Calu3 (cell line): ENCODE measurements at regions not wholly inside any gene's neighbourhood (a gene's known extent, or its start where the extent isn't known, plus 50 kb on each side); places are given as distances from the start of the nearest gene placed in this dataset.

ENCODE experiments used
- BruUV-seq: library from RNA; stranded (reverse); fragments of 400-500 nt; replicated peaks from 2 replicates; lab custom pipeline; 2021; lab: Mats Ljungman, UMichigan
- CTCF ChIA-PET: fragments of 300-600 bp; sonication (Branson Sonifier 250); formaldehyde crosslinking; loops from one replicate; lab custom pipeline; 2022; ENCODE audit warnings: antibody characterized with exemption; lab: Charles Lee
- DNase-seq: peaks from one replicate; pipeline ENCODE4 v3.0.0; 2022
- H3K27ac Mint-ChIP-seq: one replicate; pipeline ENCODE4 v1.8.0; 2022; ENCODE audit warnings: mixed read lengths; ENCODE audit not compliant: unreplicated experiment
- H3K27me3 Mint-ChIP-seq: one replicate; pipeline ENCODE4 v1.8.0; 2022; ENCODE audit warnings: mixed read lengths; ENCODE audit not compliant: unreplicated experiment
- H3K36me3 Mint-ChIP-seq: one replicate; pipeline ENCODE4 v1.8.0; 2022; ENCODE audit warnings: mild to moderate bottlenecking, moderate library complexity, mixed read lengths; ENCODE audit not compliant: insufficient read depth, unreplicated experiment
- H3K4me1 Mint-ChIP-seq: one replicate; pipeline ENCODE4 v1.8.0; 2022; ENCODE audit warnings: mild to moderate bottlenecking, low read depth, mixed read lengths; ENCODE audit not compliant: unreplicated experiment
- H3K4me3 Mint-ChIP-seq: one replicate; pipeline ENCODE4 v1.8.0; 2022; ENCODE audit warnings: mild to moderate bottlenecking, low read depth, moderate library complexity, mixed read lengths; ENCODE audit not compliant: unreplicated experiment
- H3K9me3 Mint-ChIP-seq: one replicate; pipeline ENCODE4 v1.8.0; 2022; ENCODE audit warnings: low read depth, mixed read lengths; ENCODE audit not compliant: unreplicated experiment
- intact Hi-C: fragments of 100-400 bp; cut with micrococcal nuclease; formaldehyde crosslinking; loops from one replicate; pipeline ENCODE4 v1.10.0; 2022; ENCODE audit not compliant: unreplicated experiment
- TF ChIP-seq, protein P1 (sequence below): fragments of 200-600 bp; IDR thresholded peaks from one replicate; pipeline ENCODE4 v1.8.0; 2022; ENCODE audit warnings: antibody characterized with exemption; ENCODE audit not compliant: unreplicated experiment

DNA sequence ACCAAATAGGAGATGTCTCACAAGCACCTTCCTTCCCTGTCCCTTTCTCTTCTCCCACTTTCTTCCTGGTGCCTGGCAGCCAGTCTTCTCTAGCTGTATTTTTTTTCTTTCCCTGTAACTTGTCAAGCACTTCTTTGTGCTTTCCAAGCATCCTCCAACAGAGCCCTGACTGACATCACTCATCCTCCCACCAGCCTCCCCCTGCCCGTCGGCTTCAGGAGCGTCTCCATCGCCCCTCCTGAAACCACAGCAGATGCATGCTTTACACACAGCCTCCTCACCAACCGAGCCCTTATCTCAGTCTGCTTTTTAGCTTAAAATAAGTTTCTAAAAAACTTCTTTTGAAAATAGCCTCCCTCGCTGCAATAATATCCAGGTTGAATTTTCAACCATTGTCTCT, 268.7 kb upstream of the CDH5 start:
- TF ChIP-seq, protein P1, sequence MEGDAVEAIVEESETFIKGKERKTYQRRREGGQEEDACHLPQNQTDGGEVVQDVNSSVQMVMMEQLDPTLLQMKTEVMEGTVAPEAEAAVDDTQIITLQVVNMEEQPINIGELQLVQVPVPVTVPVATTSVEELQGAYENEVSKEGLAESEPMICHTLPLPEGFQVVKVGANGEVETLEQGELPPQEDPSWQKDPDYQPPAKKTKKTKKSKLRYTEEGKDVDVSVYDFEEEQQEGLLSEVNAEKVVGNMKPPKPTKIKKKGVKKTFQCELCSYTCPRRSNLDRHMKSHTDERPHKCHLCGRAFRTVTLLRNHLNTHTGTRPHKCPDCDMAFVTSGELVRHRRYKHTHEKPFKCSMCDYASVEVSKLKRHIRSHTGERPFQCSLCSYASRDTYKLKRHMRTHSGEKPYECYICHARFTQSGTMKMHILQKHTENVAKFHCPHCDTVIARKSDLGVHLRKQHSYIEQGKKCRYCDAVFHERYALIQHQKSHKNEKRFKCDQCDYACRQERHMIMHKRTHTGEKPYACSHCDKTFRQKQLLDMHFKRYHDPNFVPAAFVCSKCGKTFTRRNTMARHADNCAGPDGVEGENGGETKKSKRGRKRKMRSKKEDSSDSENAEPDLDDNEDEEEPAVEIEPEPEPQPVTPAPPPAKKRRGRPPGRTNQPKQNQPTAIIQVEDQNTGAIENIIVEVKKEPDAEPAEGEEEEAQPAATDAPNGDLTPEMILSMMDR, result no peak
- no TSS peak for BruUV-seq
- H3K27ac Mint-ChIP-seq, result no peak overlapping the region
- CTCF ChIA-PET, result no interaction called here
- H3K36me3 Mint-ChIP-seq, result no peaks in the 10 kb centered on the region
- intact Hi-C loops, result no loop called here
- H3K4me3 Mint-ChIP-seq, result no peak overlapping the region
- peaks cover 81% of the 10 kb centered on the region for H3K27me3 Mint-ChIP-seq
- H3K9me3 Mint-ChIP-seq, result no peaks in the 10 kb centered on the region
- H3K4me1 Mint-ChIP-seq, result no peaks in the 10 kb centered on the region
- DNase-seq, result no peak

DNA sequence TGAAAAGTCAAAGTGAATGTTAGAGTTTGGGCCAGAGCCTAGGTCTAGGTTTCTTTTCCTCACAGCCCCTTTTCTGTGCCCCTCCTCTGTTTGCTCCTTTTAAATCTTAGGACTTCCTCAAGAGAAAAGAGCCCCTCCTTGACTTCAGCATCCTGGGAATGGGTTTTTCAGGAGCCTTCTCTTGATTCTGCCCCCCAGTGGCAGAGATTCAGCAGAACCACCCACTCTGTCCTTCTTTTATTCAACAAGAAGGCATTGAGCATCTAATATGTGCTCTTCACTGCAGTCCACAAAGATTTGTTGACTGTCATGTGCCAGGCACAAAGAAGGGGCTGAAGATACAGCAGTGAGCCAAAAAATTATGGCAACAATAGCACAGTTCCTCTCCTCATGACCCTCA, 270.8 kb upstream of the CDH5 start:
- Mint-ChIP-seq H3K27ac (no peak overlapping the region), H3K36me3 (no peaks in the 10 kb centered on the region), H3K27me3 (peaks cover 89% of the 10 kb centered on the region), H3K4me3 (no peak overlapping the region), H3K4me1 (no peaks in the 10 kb centered on the region), H3K9me3 (no peaks in the 10 kb centered on the region)
- no peak for DNase-seq
- intact Hi-C loops, result no loop called here
- CTCF ChIA-PET, result no interaction called here
- BruUV-seq, result no TSS peak
- TF ChIP-seq, protein P1, result no peak

DNA sequence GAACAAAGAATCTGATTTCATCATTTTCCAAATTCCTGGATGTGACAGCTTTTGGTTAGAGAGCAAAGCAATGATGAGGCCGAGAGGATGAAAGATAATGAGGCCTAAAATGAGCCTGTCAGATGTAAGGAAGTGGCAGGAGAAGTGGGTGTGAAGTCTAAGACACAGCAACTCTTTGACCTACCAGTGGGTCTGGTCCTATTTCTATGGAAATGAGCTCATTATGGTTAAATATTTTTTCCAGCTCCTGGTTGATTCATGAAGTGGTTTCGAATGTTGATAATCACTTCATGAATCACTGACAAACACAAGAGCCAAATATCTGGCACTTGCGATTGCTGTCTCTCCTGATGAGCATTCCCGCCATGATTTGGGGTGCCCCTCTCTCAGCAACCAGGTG, 273.3 kb upstream of the CDH5 start:
- H3K27me3 Mint-ChIP-seq, result peaks cover 94% of the 10 kb centered on the region
- TF ChIP-seq, protein P1, result no peak
- no peak overlapping the region for H3K4me3 Mint-ChIP-seq
- no peak for DNase-seq
- CTCF ChIA-PET, result no interaction called here
- H3K27ac Mint-ChIP-seq, result no peak overlapping the region
- no peaks in the 10 kb centered on the region for H3K9me3 Mint-ChIP-seq
- BruUV-seq, result no TSS peak
- H3K4me1 Mint-ChIP-seq, result no peaks in the 10 kb centered on the region
- intact Hi-C loops, result no loop called here
- H3K36me3 Mint-ChIP-seq, result no peaks in the 10 kb centered on the region

DNA sequence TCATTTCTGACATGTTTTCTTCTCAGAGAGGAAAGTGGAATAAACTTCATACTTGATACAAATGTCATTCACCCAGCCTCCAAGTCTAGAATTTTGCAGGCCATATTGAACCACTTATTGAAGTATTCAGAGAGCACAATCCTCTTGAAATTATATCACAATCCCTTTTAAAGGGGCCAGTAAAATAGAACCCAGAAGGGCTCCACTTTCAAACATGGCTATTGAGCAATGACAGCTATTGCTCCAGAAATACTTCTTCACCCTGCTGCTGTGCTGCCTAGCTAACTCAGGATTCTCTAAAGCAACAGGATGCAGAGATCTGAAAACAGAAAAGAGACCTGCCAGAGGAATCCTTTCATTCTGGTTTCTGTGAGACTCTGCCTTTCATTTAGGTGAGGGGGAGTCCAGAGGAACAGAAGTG, 275.0 kb upstream of the CDH5 start:
- Mint-ChIP-seq H3K4me1 (no peaks in the 10 kb centered on the region), H3K27ac (no peak overlapping the region), H3K27me3 (peaks cover 94% of the 10 kb centered on the region), H3K4me3 (no peak overlapping the region), H3K9me3 (no peaks in the 10 kb centered on the region), H3K36me3 (no peaks in the 10 kb centered on the region)
- DNase-seq, result no peak
- CTCF ChIA-PET, result no interaction called here
- intact Hi-C loops, result no loop called here
- TF ChIP-seq, protein P1, result no peak
- no TSS peak for BruUV-seq
